ENCODE measurements at regions not wholly inside any gene's neighbourhood (a gene's known extent, or its start where the extent isn't known, plus 50 kb on each side); places are given as distances from the start of the nearest gene placed in this dataset.

- DNase-seq, result no peak
These were observed 186.7 kb upstream of the SYT13 start for GRCh38 chr11:45472716-45473317.

GRCh38 chr11:45471266-45471665, 185.1 kb upstream of the SYT13 start:
- no peak for DNase-seq

- DNase-seq, result no peak
These were observed 184.6 kb upstream of the SYT13 start for GRCh38 chr11:45470794-45471167.

GRCh38 chr11:45470151-45470793, 184.1 kb upstream of the SYT13 start:
- DNase-seq, result no peak

- DNase-seq, result no peak
These were observed 182.2 kb upstream of the SYT13 start for GRCh38 chr11:45468267-45468856.

- no peak for DNase-seq
These were observed 177.4 kb upstream of the SYT13 start for GRCh38 chr11:45463541-45463940.

GRCh38 chr11:45461514-45461913, 175.4 kb upstream of the SYT13 start:
- no peak for DNase-seq

GRCh38 chr11:45459491-45459890, 173.3 kb upstream of the SYT13 start:
- DNase-seq, result no peak

GRCh38 chr11:45458269-45458668, 172.1 kb upstream of the SYT13 start:
- DNase-seq, result no peak

- DNase-seq, result no peak
These were observed 171.5 kb upstream of the SYT13 start for GRCh38 chr11:45457649-45458048.

GRCh38 chr11:45456686-45457085, 170.5 kb upstream of the SYT13 start:
- no peak for DNase-seq

- no peak for DNase-seq
These were observed 169.4 kb upstream of the SYT13 start for GRCh38 chr11:45455536-45455935.

- DNase-seq, result no peak
These were observed 168.8 kb upstream of the SYT13 start for GRCh38 chr11:45454917-45455401.

- no peak for DNase-seq
These were observed 167.6 kb upstream of the SYT13 start for GRCh38 chr11:45453721-45454120.

- DNase-seq, result no peak
These were observed 165.8 kb upstream of the SYT13 start for GRCh38 chr11:45451766-45452440.

GRCh38 chr11:45450189-45450588, 164.0 kb upstream of the SYT13 start:
- DNase-seq, result no peak

GRCh38 chr11:45449036-45449601, 163.0 kb upstream of the SYT13 start:
- DNase-seq, result no peak

GRCh38 chr11:45448561-45448960, 162.4 kb upstream of the SYT13 start:
- no peak for DNase-seq

- DNase-seq, result no peak
These were observed 160.9 kb upstream of the SYT13 start for GRCh38 chr11:45446998-45447397.

GRCh38 chr11:45446434-45446833, 160.3 kb upstream of the SYT13 start:
- DNase-seq, result no peak

- no peak for DNase-seq
These were observed 158.7 kb upstream of the SYT13 start for GRCh38 chr11:45444796-45445195.

GRCh38 chr11:45440111-45440510, 154.0 kb upstream of the SYT13 start:
- no peak for DNase-seq

GRCh38 chr11:45436966-45437365, 150.8 kb upstream of the SYT13 start:
- DNase-seq, result no peak

GRCh38 chr11:45436118-45436517, 150.0 kb upstream of the SYT13 start:
- DNase-seq, result no peak

All from activated naive CD4-positive, alpha-beta T cell treated with Interleukin-2 at 50 U/mL for 16 hours (primary cell).